ENCODE measurements at regions not wholly inside any gene's neighbourhood (a gene's known extent, or its start where the extent isn't known, plus 50 kb on each side); places are given as distances from the start of the nearest gene placed in this dataset.

DNA sequence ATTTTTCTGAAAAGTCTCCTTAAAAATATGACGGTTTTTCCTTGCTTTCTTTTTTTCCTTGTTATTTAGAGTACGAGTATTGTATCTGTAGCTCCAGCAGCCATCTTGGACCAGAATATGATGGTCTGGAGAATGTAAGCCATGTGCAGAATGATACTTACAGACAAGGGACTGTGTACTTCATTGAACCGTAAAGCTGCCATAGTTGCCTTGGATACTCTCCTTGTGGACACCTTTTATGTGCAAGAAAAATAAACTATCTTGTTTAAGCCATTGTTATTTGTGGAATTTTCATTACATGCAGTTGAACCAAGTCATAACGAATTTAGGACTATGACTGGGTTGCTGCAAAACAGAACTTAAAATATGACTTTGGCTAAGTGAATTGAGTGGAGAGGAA is 485.8 kb upstream of the CITED2 start:
- DNase-seq (ENCODE audit: low spot score), result no peak

DNA sequence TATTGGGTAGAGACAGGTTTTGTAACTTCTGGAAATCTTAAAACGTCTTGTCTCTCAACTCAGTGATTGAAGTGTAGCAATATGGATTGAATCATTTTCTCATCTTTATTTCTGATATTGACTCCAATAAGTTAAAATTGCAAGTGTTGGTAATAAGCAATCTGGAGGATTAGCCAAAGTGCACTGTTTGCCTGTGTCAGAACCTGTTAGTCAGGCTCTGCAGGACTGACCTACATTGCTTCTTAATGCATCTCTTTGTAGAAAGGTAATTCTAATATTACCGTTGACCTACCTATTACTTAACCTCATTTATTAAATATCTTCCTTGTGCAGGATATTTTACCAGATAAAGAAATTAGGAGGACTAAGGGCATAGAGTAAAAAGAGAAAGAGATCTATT is 484.0 kb upstream of the CITED2 start:
- DNase-seq (ENCODE audit: low spot score), result no peak

DNA sequence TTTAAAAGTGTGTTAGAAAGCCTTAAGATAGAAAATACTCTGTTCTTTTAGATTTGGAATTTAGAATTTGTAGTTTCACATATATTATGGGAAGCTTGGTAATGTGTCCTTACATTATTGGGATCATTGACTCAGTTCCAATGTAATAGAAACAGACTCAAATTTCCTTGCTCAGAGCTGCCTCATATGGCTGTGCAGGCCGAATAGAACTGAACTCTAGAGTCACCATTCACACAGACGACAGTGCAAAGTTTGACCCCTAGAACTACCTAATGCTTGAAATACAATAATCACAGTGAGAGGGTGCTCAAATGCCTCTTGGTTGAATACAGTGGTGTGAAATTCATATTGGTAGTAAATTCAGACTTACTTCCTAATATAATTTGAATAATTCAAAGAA is 482.7 kb upstream of the CITED2 start:
- no peak for DNase-seq (ENCODE audit: low spot score)

DNA sequence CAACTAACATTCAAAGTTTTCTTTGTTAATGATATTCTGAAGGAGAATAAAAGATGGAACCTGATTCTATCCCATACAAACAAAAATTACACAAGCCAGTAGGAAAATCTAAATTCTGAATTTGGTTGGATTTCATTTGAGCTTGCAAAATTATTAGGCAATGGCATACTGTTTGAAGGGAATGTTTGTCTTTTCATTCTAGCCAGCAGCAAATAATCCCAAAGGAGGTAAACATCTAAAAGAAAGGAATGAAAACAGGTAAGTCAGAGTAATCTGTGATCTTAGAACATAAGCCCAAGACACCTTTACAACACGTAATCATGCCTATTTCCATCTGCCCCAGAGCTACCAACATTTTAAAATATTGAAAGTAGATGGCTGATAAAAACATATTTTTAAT is 482.1 kb upstream of the CITED2 start:
- DNase-seq (ENCODE audit: low spot score), result no peak

DNA sequence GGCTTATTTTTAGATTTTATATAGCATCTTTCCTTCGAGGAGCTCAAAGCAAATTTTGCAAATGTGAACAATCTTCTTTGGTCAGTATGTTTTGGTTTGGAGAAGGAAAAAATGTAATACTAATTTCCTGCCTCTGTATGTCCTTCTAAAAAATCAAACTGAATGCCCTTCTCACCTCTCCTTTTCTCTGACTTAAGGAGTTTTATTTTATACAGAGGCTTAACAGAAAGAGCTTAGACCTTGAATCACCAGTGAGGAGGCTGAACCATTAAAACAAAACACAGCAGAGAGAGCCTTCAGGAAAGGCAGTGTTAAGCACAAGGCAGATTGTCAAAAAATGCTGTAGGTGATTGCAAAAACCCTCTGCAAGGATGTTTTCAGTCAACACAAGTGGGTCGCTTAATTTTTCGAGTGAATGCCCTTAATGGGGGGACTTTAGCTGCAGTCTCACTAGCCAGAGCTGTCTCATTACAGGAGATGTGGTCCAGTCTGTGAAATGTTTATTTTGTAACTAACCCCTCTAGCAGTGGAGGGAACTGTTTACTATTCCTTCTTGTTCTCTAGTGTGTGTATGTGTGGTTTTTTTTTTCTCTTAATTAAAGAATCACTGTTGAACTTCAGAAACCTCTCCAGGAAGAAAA is 481.3 kb upstream of the CITED2 start:
- peak; percentile 32 for DNase-seq (ENCODE audit: low spot score)

DNA sequence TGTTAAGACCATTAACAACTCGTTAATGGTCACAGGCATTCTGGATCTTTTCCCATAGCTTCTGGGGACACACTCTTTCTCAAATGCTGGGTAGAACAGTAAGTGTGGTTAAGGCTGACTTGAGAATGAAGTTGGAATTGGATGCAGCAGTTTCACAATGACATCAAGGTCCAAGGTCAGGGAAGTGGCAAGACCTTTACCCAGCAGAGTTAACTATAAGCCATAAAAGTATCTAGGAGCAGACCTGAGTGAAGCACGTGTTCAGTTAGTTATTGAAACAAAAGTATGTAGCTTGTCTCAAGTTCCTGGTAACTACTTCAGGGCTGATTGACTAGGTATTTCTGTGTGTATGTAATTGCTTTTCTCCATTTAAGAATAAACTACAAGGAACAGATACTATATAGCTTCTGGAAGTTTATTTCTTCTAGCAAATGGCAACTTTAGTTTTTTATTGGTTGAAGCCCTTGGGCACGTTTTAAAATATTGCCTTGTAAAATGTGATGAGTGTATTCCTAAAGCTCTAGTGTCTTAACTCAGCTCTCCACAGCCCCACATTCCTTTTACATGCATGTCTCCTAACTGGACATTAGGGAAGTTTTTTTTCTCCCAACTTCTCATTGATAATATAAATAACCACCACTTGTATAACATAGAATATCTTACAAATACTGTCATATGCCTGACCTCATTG is 479.0 kb upstream of the CITED2 start:
- peak; percentile 83 for DNase-seq (ENCODE audit: low spot score)

DNA sequence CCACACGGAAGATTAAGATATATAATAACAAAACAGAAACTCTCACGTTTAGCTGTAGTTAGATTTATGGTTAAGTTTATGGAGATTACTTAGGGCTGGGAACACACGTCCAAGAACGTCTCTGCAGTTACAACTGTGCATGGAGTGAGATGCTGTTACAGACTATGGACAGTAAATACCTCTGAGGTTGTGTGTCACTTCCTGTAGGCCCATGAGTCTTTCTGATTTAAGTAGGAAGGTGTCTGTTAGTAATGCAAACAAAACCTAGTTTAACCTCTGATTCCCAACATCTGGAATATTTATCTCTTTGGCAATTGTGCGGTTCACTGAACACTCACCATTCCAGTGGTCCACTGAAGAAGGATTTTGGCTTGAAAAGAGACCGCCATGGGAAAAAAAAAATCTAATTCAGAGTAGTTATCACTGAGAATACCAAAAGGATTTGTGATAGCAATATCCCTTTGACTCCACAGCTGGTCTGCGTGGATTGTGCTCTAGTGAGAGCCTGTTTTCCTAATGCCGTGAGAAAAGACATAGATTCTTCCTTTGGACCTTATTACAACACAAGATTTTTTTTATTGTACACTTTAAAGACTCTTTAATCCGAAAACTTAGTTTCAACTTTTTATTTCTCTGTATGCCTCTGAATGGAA is 478.2 kb upstream of the CITED2 start:
- peak; percentile 98 for DNase-seq (ENCODE audit: low spot score)

DNA sequence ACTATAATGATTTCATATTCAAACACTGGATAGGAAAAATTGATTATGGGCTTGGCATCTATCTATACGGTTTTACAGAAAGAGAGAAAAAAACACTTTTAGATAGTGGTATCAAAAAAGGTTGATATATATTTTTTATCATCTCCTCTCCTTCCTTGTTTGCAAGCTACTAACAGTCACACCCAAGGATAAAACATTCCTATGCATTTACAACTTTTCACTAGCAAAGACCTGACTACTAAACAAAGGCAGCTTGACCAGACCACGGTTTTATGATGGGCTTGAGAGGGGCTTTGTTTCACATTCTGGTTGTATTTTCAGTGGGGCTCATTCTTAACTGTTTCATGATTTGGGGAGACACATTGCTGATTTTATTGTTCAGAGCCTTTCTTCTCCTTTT is 477.6 kb upstream of the CITED2 start:
- DNase-seq (ENCODE audit: low spot score), result no peak

DNA sequence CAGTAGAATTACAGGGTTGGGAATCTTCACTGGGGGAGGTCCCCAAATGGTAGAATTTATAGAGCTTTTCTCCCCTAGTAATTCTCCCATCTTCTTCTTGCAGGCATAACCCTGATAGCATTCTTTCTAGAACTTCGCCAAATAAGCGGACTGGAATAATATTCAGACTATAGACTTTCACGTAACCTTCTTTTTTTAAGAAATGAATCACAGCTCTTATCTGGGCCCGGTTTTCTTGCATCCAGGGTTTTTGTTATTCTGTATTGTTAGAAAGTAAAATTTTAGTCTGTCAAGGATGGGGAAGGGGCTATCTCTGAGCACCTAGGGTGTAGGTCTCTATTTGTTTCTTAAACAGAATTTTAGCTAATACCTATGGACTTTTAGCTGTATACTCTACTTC is 476.8 kb upstream of the CITED2 start:
- peak; percentile 80 for DNase-seq (ENCODE audit: low spot score)

DNA sequence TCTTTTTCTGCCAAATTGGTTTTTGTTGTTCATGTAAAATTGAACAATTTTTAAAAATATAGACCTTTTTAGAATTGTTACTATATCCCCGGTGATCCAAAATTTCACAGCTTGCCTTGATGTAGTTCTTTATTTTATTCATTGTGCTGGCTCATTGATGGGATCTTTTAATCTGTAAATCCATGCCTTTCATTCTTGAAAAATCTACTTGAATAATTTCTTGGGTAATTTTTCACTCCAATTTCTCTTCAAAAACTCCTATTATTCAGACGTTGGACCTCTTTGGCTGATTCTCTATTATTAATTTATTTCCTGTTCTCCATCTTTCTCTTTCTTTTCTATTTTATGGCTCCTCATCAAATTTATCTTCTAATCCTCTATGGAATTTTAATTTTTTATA is 476.1 kb upstream of the CITED2 start:
- DNase-seq (ENCODE audit: low spot score), result no peak

DNA sequence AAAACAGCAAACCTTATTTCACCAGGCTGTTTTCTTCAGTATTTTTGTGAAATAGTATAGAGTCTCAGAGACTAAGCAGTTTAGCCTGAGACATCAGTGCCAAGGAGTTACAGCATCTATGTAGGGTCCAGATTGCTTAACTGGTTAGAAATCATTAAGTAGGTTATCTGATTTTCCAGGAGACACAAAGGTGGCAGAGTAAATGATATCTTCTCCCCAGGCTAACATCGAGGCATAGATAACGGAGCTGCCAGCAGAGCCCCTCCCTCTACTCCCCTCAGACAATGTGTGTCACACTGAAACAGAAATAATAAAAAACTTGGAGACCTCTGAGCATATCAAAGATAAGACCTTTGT is 473.0 kb upstream of the CITED2 start:
- DNase-seq (ENCODE audit: low spot score), result peak; percentile 60

DNA sequence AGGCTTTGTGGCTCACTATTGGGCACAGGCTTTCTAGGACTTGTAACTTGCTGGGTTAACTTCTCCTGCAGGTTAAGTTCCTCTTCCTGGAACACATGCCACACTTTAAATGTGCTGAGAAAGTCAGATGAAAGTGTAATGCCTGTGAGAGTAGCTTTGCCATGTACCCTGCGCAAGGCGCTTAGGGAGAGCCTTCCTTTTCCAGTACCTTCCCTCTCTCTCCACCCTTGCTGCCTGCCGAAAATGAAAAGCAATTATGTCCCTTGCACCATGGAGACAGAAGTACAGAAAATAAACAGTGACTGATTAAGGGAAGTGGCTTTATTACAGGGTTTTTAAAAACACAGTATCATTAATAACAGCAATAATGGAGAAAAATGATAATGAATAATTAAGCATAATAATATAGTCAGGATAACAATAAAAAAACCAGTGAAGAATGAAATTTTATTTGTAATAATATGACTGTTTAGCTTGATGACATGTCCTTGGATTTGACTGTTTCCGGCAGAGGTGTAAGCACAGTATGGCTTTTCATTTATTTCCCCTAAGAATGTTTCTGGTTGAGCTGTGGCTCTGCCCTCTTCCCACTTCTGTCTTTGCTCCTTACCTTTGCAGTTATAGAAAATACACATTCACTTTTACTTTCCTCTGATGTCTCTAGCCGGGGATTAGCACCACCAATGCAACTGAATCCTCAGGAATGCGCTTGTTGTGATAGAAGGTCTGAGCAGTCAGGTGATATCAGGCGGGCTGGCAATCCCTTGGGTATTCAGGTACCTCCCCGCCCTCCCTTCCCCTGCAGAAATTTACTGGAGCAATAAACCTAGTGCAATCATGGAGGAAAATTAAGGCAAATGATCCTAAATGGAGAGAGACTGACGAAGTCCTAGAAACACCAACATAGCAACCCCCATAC is 472.3 kb upstream of the CITED2 start:
- DNase-seq (ENCODE audit: low spot score), result peak; percentile 29

DNA sequence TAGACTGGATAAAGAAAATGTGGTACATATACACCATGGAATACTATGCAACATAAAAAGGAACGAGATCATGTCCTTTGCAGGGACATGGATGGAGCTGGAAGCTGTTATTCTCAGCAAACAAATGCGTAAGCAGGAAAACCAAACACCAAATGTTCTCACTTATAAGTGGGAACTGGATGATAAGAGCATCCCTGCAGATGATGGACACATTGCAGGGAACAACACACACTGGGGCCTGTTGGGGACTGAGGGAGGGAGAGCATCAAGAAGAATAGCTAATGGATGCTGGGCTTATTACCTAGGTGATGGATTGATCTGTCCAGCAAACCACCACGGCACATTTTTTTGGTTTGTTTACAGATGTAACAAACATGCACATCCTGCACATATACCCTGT is 470.5 kb upstream of the CITED2 start:
- DNase-seq (ENCODE audit: low spot score), result no peak

DNA sequence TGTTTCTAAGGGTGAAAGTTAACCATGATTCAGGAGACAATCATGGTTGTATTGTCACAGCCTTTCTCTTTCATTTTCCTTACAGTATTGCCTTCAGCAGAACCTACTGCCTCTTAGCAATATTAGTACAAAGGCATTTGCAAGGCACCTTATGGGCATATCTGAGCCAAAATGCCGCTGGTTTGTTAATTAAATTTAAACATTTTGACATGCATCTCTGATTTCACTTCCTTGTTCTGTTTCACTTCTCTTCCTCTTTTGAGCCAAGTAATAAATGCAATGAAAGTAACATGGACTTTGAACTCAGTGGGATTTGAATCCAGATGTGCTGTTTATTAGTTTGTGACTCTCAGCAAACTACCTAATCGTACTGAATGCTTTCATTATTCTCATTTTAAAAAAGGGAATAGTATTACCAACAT is 467.4 kb upstream of the CITED2 start:
- no peak for DNase-seq (ENCODE audit: low spot score)

DNA sequence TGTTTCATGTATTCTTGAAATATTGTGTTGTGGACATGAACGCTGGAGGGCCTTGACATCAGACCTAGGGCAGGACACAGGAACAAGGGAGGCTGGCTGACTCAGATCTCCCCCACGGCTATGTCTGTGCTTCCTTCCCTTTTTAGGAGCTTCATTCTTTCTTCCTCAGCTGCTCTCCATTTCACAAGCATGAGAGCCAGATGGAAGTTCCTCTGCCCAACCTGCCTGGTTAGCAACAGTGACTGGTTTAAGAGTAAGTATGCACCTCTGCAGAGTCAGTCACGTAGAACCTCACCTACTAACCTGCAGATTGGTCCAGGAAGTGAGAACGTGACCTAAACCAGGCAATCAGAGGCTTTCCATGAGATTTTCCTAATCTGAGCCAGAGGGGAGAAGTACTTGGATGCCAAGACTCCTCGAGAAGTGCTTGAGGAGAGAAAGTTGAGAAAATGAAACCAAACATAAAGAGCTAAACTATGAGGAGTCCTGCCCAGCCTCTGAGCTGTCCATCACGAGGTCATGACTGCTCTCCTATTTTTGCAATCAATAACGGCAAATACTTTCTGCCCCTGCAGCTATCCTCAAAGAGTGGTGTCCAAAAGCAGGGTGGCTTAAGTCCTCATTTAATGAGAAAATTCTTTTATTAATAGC is 465.2 kb upstream of the CITED2 start:
- peak; percentile 45 for DNase-seq (ENCODE audit: low spot score)

DNA sequence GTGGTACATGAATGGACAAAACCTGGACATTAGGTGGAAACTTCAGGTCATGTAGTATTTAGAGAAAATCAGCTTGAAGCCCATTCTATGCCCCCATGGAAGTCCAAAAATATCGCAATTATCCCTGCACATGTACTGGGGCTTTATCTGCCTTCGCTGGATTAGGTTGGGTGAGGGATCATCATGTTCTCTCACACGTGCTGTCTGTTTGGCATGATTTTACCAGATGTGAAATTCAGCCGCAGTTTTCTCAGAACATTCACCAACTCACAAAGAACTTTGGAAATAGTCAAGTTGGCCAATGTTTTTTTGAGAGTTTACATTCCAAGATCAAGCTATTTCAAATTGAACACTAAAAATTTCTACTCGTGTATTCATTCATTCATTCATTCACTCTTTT is 459.8 kb upstream of the CITED2 start:
- DNase-seq (ENCODE audit: low spot score), result no peak

DNA sequence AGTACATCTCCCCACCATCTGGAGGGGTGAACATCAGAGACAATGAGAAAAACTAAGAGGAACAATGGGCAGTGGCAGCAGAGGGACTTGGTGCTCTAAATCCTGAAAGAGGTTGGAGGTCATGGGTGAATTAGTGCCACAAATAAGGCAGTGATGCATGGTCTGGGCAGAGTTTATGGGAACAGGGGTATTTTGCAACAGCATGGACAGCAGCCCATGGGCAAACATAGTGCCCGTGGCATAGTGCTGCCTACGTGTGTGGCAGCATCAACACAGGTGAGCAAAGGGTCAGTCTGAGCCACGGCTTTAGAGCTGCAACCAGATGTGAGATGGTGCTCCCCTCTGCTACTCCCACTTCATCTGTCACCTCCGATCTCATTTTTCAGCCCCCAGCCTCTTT is 459.1 kb upstream of the CITED2 start:
- no peak for DNase-seq (ENCODE audit: low spot score)

DNA sequence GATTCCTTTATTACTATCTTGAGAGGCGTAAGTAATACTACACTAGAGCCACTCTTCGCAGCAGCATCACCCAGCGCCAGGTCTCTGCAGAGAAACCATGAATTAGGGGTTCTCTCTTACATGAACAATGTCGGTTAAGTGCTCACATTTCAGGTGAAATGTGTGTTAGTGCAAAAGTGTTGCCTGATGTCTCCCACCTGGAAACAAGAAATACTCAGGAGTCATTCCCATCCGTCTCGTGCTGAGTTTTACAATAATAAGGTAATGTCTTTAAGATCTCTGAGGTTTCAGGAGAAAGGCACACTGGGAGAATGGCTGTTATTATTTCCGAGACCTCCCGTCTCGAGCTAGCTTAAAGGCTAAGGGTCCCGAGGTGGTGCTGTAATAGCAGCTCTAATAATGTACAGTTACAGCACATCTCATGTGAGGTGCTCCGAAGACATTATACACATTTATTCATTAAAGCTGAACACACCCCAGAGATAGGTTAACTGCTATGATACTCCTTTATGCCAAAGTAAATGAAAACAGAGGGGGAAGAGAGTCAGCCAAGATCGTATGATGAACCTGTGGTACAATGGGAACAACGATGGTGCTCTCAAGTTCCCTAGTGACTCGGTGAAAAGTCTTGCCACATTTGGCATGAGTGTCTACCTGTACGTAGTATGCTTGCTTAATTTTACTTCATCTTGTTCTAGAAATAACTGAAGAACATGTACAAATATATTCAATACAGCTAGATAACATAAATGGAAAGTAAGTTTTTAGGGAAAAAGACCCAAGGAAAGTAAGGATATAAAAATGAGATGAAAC is 458.3 kb upstream of the CITED2 start:
- DNase-seq (ENCODE audit: low spot score), result no peak

DNA sequence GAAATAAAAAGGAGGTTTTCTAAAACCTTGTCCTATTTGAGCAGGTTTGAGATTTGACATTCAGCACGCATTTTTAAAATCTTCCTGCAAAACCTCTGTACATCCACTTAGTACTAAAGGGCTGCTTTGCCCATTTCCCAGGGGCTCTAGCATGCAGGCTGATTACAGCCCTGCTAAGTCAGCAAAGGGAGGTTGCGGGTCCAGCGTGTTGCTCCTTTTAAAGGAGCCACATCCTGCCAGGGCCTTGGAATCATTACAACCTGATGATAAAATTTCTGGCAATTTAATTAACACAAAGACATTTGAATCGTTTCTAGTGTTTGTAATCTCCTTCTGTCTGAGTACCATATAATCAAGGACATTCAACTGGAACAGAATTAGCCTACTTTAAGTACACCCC is 455.1 kb upstream of the CITED2 start:
- no peak for DNase-seq (ENCODE audit: low spot score)

DNA sequence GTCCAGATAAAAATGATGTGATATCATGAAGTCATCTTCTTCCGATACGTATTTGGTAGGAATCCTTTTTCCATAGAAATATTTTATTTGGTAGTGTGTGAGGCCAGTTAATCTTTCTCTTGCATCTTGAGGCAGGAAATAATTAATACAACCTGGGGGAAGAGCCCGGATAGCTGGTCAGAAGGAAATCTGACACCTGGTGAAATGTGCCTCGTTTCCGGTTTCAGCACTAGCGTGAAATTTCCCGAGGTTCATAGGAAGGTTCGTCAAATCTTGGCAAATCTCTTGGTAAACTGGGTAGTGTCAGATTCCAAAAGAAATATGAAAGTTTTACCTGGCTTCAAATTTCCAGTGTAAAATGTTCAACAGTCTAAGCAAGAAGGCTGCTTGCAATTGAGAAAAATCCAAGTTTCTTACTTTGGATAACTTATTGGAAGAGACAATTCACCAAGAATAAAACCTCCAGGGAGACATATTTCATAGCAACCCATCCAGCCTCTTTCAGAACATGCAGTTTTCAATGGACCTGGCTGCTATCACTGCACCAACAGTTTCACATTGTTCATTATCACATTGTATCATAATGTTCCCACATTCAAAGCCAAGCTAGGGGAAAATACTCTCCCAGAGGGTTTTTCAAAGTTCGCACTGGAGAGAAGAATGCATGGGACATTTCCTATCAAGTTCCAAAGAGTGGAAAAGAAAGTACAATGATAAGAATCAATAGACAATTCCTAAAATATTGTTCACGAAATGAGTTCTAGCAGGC is 454.5 kb upstream of the CITED2 start:
- no peak for DNase-seq (ENCODE audit: low spot score)

Measured in umbilical cord (tissue), 1 donor.